ENCODE measurements at regions not wholly inside any gene's neighbourhood (a gene's known extent, or its start where the extent isn't known, plus 50 kb on each side); places are given as distances from the start of the nearest gene placed in this dataset.

- peaks cover 4% of the 10 kb centered on the region for H3K4me1 ChIP-seq
- H3K4me3 ChIP-seq, result no peak overlapping the region
- intact Hi-C loops (cut with DNase I; ENCODE audit: low total_unique reads), result no loop called here
- H3K9me3 ChIP-seq, result no peaks in the 10 kb centered on the region
- DNase-seq, result no peak
- H3K36me3 ChIP-seq (ENCODE audit: low read depth, missing control alignments), result no peaks in the 10 kb centered on the region
- no peak for TF ChIP-seq CTCF (IDR thresholded peaks at IDR 0.05)
- TF ChIP-seq POLR2A (IDR thresholded peaks at IDR 0.05), result no peak
- H3K27ac ChIP-seq, result no peak overlapping the region
- no peaks in the 10 kb centered on the region for H3K27me3 ChIP-seq
- WGBS, 2 donors, result 59 to 74% methylated on average over 3 of the region's 3 CpGs
Measured at GRCh38 chr3:27661797-27662196, 60.3 kb downstream of the EOMES start.

DNA sequence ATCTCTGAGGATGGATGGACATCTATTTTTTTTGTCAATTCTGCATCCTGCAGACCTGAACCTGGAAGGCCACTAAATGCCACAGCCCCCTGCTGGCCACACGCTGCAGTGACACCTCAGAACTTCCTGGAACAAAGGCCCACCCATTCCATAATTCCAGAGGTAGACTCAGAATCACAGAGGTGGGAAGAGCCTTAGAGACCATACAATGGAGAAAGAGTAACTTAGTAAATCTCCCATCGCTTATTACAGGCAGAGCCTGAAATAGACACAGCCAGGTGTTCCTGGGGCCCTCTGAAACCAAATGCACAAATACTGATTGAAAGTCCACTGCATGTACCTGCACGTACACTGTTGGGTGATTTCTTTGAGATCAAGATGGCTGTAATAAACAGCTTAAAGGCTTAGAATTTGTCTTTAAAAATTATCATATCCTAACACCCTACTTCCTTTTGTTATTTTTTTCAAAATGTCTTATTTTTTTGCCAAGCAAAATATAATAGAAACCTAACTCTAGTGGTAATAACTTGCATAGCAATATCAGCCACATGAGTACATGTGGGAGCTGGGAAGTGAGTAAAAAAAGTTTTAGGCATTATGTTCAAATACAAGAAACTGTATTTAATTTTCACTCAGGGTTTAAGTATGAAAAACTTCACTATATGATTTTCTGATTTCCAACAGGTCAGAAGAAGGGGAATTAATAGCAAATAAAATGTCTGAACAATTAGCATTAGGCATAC, 62.7 kb downstream of the EOMES start:
- WGBS, 2 donors, result 65 to 75% methylated on average over 3 of the region's 3 CpGs
- no peaks in the 10 kb centered on the region for H3K4me1 ChIP-seq
- peak; percentile 75 for DNase-seq
- H3K36me3 ChIP-seq (ENCODE audit: low read depth, missing control alignments), result no peaks in the 10 kb centered on the region
- no peak overlapping the region for H3K27ac ChIP-seq
- H3K27me3 ChIP-seq, result no peaks in the 10 kb centered on the region
- TF ChIP-seq CTCF (IDR thresholded peaks at IDR 0.05) (peak; percentile 58 to 87 (median 66)), POLR2A (IDR thresholded peaks at IDR 0.05) (no peak)
- intact Hi-C loops (cut with DNase I; ENCODE audit: low total_unique reads), result no loop called here
- no peak overlapping the region for H3K4me3 ChIP-seq
- no peaks in the 10 kb centered on the region for H3K9me3 ChIP-seq

DNA sequence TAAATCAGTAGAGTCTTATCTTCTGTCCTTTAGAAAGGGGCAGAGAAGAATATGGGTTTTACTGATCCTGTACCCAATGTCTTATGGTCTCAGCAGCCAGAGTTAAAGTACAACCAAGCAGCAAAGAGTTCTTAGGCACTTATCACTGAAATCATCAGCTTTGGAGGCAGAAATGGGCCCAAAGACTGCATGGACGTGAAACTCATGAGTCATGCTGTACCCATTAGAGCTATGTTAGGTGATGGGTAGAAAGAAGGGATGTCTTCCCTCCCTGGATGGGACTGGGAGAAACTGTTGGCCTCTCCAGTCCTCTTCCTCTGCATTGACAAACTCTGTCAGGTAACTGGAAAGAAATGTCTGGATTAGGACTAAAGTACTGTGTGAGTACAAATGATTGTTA, 63.4 kb downstream of the EOMES start:
- TF ChIP-seq CTCF (IDR thresholded peaks at IDR 0.05), result no peak
- no peak for TF ChIP-seq POLR2A (IDR thresholded peaks at IDR 0.05)
- WGBS, 2 donors, result 87 to 90% methylated on average over 1 of the region's 1 CpG
- H3K36me3 ChIP-seq (ENCODE audit: low read depth, missing control alignments), result no peaks in the 10 kb centered on the region
- DNase-seq, result no peak
- no peaks in the 10 kb centered on the region for H3K27me3 ChIP-seq
- intact Hi-C loops (cut with DNase I; ENCODE audit: low total_unique reads), result no loop called here
- H3K4me1 ChIP-seq, result no peaks in the 10 kb centered on the region
- H3K9me3 ChIP-seq, result no peaks in the 10 kb centered on the region
- no peak overlapping the region for H3K4me3 ChIP-seq
- no peak overlapping the region for H3K27ac ChIP-seq

GRCh38 chr3:27657871-27658270, 64.3 kb downstream of the EOMES start:
- intact Hi-C loops (cut with DNase I; ENCODE audit: low total_unique reads), result no loop called here
- Histone ChIP-seq H3K27ac (no peak overlapping the region), H3K36me3 (ENCODE audit: low read depth, missing control alignments) (no peaks in the 10 kb centered on the region), H3K4me3 (no peak overlapping the region), H3K4me1 (no peaks in the 10 kb centered on the region), H3K9me3 (no peaks in the 10 kb centered on the region), H3K27me3 (no peaks in the 10 kb centered on the region)
- no peak for DNase-seq
- TF ChIP-seq CTCF (IDR thresholded peaks at IDR 0.05) (no peak), POLR2A (IDR thresholded peaks at IDR 0.05) (no peak)
- WGBS, 2 donors, result 79 to 81% methylated on average over 2 of the region's 2 CpGs

GRCh38 chr3:27657404-27657803, 64.7 kb downstream of the EOMES start:
- Histone ChIP-seq H3K4me3 (no peak overlapping the region), H3K27me3 (no peaks in the 10 kb centered on the region), H3K9me3 (no peaks in the 10 kb centered on the region), H3K4me1 (no peaks in the 10 kb centered on the region), H3K27ac (no peak overlapping the region), H3K36me3 (ENCODE audit: low read depth, missing control alignments) (no peaks in the 10 kb centered on the region)
- intact Hi-C loops (cut with DNase I; ENCODE audit: low total_unique reads), result no loop called here
- TF ChIP-seq CTCF (IDR thresholded peaks at IDR 0.05), result no peak
- no peak for TF ChIP-seq POLR2A (IDR thresholded peaks at IDR 0.05)
- DNase-seq, result no peak
- 77 to 81% methylated on average over 4 of the region's 4 CpGs for WGBS, 2 donors

All from testis (tissue), 2 donors.